ENCODE measurements at regions not wholly inside any gene's neighbourhood (a gene's known extent, or its start where the extent isn't known, plus 50 kb on each side); places are given as distances from the start of the nearest gene placed in this dataset.

- H3K4me3 ChIP-seq (ENCODE audit: low read depth, low read length): no peak overlapping the region
- no peak for DNase-seq (ENCODE audit: low read depth)
- TF ChIP-seq, protein P1, sequence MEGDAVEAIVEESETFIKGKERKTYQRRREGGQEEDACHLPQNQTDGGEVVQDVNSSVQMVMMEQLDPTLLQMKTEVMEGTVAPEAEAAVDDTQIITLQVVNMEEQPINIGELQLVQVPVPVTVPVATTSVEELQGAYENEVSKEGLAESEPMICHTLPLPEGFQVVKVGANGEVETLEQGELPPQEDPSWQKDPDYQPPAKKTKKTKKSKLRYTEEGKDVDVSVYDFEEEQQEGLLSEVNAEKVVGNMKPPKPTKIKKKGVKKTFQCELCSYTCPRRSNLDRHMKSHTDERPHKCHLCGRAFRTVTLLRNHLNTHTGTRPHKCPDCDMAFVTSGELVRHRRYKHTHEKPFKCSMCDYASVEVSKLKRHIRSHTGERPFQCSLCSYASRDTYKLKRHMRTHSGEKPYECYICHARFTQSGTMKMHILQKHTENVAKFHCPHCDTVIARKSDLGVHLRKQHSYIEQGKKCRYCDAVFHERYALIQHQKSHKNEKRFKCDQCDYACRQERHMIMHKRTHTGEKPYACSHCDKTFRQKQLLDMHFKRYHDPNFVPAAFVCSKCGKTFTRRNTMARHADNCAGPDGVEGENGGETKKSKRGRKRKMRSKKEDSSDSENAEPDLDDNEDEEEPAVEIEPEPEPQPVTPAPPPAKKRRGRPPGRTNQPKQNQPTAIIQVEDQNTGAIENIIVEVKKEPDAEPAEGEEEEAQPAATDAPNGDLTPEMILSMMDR (conservative IDR thresholded peaks at IDR 0.05; ENCODE audit: low read depth, low read length): no peak
These were observed 533.2 kb upstream of the TNP1 start for GRCh38 chr2:217392930-217393584.

DNA sequence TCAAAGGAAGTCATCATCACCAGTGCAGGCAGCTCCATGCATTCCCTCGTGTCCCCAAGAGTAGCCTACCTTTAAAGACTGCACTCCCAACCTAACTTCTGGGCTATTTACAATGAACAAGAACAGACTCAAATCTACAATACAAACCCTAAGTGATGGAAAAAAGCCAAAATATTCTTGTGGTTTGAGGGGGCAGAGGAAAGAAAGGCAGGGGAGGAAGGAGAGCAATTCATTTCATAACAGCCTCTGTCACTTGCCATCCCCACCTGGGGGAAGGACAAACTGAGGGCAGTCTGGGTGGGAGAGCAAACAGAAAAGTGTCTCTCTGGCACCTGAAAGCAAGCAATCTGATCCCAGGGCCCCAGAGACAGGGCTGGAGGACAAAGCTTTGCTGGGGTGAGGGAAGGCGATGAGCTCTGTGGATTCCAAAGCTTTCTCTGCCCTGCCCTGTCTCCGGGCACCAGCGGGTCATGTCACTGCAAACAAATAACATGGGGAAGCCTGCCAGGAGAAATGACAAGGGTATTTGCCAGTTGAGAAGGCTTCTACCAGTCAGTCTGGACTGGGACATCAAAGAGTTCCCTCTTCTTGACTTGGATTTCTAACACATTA lies 528.0 kb upstream of the TNP1 start:
- DNase-seq (ENCODE audit: low read depth): no peak
- TF ChIP-seq, protein P1 (conservative IDR thresholded peaks at IDR 0.05; ENCODE audit: low read depth, low read length): no peak
- no peak overlapping the region for H3K4me3 ChIP-seq (ENCODE audit: low read depth, low read length)

- TF ChIP-seq, protein P1 (conservative IDR thresholded peaks at IDR 0.05; ENCODE audit: low read depth, low read length): no peak
- no peak for DNase-seq (ENCODE audit: low read depth)
- no peak overlapping the region for H3K4me3 ChIP-seq (ENCODE audit: low read depth, low read length)
These were observed 526.2 kb upstream of the TNP1 start for GRCh38 chr2:217386041-217386440.

GRCh38 chr2:217383620-217384019 lies 523.8 kb upstream of the TNP1 start:
- DNase-seq (ENCODE audit: low read depth): no peak
- H3K4me3 ChIP-seq (ENCODE audit: low read depth, low read length): no peak overlapping the region
- TF ChIP-seq, protein P1 (conservative IDR thresholded peaks at IDR 0.05; ENCODE audit: low read depth, low read length): no peak

DNA sequence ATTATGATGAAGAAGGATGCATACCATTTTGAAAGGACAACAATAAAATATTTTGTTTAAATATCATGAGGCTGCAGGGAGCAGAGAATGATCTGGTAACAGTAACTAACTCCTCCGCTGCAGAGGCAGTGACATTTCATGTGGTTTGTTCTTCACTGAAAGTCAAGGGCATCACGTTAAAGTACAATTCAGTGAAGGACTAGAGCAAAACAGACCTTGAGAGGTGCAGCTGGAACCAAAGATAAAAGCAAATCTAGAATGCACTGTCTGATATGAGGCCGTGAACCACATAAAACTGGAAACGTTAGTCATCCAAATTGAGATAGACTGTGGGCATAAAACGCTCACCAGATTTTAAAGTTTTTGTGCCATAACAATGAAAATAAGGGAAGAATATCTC lies 522.9 kb upstream of the TNP1 start:
- DNase-seq (ENCODE audit: low read depth): no peak
- TF ChIP-seq, protein P1 (conservative IDR thresholded peaks at IDR 0.05; ENCODE audit: low read depth, low read length): no peak
- H3K4me3 ChIP-seq (ENCODE audit: low read depth, low read length): no peak overlapping the region

DNA sequence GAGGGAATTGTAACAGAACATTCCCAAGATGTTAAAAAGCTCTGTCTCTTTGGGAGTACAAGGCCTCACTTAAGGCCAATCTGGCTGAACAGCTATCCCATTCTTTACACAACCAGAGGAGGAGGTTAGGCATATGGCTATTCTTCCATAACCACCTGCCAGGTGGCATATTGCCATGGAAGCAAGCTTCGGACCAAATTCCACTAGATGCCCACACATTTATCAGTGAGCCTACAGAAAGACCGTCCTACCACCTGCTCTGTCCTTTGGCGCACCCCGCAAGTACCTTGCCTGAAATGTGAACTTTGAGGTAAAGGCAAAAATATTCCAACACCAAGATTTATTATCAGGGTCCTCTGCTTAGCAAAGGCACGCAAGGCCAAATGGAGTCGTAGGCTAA lies 519.9 kb upstream of the TNP1 start:
- no peak overlapping the region for H3K4me3 ChIP-seq (ENCODE audit: low read depth, low read length)
- DNase-seq (ENCODE audit: low read depth): no peak
- TF ChIP-seq, protein P1 (conservative IDR thresholded peaks at IDR 0.05; ENCODE audit: low read depth, low read length): no peak

GRCh38 chr2:217372794-217373193 lies 512.9 kb upstream of the TNP1 start:
- no peak overlapping the region for H3K4me3 ChIP-seq (ENCODE audit: low read depth, low read length)
- TF ChIP-seq, protein P1 (conservative IDR thresholded peaks at IDR 0.05; ENCODE audit: low read depth, low read length): no peak
- no peak for DNase-seq (ENCODE audit: low read depth)

All from epithelial cell of proximal tubule (primary cell).